ENCODE measurements at regions not wholly inside any gene's neighbourhood (a gene's known extent, or its start where the extent isn't known, plus 50 kb on each side); places are given as distances from the start of the nearest gene placed in this dataset.

DNA sequence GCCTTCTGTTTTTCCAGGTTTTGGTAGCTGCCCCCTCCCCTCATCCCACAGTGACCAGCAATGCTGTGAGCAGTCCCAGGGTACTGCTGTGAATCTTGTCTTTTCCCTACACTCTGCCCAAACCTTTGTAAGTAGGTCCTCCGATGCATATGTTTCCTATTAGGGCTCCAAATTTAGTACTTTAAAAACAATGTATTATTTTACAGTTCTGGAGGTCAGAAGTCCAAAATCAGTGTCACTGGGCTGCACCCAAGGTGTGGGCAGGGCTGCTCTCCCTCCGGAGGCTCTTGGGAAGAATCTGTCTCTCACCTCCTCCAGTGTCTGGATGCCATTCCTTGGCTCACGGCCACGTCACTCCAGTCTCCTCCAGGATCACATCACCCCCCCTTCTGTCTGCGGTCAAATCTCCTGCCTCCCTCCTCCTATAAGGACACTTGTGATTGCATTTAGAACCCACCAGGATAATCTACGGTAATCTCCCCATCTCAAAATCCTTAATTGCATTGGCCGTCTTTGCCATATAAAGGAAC, 208.5 kb downstream of the SH3BP4 start:
- no peak overlapping the region for H3K4me3 ChIP-seq (ENCODE audit: low read length)
- no peaks in the 10 kb centered on the region for H3K4me1 ChIP-seq (ENCODE audit: control insufficient read depth, insufficient read depth, low read length)
- H3K36me3 ChIP-seq (ENCODE audit: control insufficient read depth, insufficient read depth, low read length) = no peaks in the 10 kb centered on the region
- H3K9ac ChIP-seq (ENCODE audit: low read length) = no peak overlapping the region
- no peaks in the 10 kb centered on the region for H3K9me3 ChIP-seq (ENCODE audit: control insufficient read depth, low read length)
- no peaks in the 10 kb centered on the region for H3K27me3 ChIP-seq (ENCODE audit: control insufficient read depth, insufficient read depth, low read length)

DNA sequence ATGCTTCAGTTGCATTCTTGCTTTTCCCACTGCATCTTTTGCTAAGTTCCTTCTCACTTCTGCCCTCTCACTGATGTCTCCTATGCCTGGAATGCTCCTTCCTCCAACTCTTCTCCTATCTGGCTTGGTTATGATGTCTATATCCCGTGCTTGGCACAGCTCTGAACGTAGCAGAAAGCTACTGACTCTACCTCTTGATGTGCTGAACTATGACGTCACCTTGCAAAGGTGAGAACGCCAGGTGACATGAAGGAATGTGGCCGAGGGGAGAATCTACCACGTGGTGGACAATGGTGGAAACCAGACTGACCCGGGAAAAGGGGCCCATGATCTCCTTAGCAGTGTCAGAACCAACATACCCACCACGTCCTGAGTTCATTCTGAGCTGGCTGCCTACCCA, 209.7 kb downstream of the SH3BP4 start:
- H3K4me1 ChIP-seq (ENCODE audit: control insufficient read depth, insufficient read depth, low read length) = no peaks in the 10 kb centered on the region
- no peak overlapping the region for H3K9ac ChIP-seq (ENCODE audit: low read length)
- no peaks in the 10 kb centered on the region for H3K27me3 ChIP-seq (ENCODE audit: control insufficient read depth, insufficient read depth, low read length)
- H3K9me3 ChIP-seq (ENCODE audit: control insufficient read depth, low read length) = no peaks in the 10 kb centered on the region
- no peak overlapping the region for H3K4me3 ChIP-seq (ENCODE audit: low read length)
- no peaks in the 10 kb centered on the region for H3K36me3 ChIP-seq (ENCODE audit: control insufficient read depth, insufficient read depth, low read length)

DNA sequence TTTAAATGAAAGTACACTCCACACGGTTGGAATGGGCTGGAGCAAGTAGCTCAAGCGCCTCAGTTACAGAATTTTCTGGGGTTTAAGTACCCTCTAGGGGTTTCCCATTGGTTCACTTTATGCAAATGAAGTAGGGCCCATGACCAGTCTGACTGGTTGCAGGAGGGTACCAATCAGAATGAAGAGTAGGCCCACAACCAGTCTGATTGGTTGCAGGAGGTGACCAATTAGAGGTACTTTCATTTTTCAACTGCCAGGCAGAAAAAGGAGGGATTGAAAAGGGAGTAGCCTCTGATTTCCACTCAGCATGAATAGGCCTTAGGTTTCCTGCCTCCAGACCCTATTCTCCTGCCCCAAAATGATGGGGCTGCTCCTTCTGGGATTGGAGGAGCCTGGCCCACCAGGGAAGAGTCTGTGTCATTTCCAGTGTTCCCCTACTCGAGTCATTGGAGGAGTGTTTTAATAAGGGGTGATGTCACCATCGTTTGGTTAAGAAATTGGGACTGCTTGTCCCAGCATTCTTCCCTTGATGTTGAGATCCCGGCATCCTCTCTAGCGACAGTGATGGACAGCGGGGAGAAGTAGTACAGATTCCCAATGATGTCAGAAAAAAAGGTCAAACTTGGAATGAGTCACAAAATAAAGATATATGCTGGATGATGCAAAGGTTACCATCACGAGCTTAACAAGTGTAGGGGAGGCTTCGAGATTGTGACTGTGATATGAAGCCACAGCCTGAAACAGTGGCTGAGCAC, 210.4 kb downstream of the SH3BP4 start:
- Histone ChIP-seq H3K4me3 (ENCODE audit: low read length) (no peak overlapping the region), H3K27me3 (ENCODE audit: control insufficient read depth, insufficient read depth, low read length) (no peaks in the 10 kb centered on the region), H3K4me1 (ENCODE audit: control insufficient read depth, insufficient read depth, low read length) (no peaks in the 10 kb centered on the region), H3K36me3 (ENCODE audit: control insufficient read depth, insufficient read depth, low read length) (no peaks in the 10 kb centered on the region), H3K9me3 (ENCODE audit: control insufficient read depth, low read length) (no peaks in the 10 kb centered on the region), H3K9ac (ENCODE audit: low read length) (no peak overlapping the region)

DNA sequence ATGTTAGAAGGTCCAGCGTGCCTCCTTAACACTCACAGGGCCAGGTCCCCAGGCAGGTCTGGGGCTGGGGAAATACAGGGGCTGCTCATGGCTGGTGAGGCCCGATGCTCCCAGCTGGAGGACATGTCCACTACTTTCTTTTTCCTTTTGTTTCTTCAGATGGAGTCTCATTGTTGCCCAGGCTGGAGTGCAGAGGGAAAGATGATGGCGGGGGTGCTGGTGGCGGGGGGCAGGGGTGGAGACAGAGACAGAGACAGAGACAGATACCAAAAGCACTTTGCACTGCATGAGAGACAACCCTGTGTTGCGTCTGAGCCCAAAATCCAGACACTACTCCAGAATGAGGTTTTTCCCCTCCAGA, 211.0 kb downstream of the SH3BP4 start:
- Histone ChIP-seq H3K36me3 (ENCODE audit: control insufficient read depth, insufficient read depth, low read length) (no peaks in the 10 kb centered on the region), H3K9ac (ENCODE audit: low read length) (no peak overlapping the region), H3K27me3 (ENCODE audit: control insufficient read depth, insufficient read depth, low read length) (no peaks in the 10 kb centered on the region), H3K9me3 (ENCODE audit: control insufficient read depth, low read length) (no peaks in the 10 kb centered on the region), H3K4me1 (ENCODE audit: control insufficient read depth, insufficient read depth, low read length) (no peaks in the 10 kb centered on the region), H3K4me3 (ENCODE audit: low read length) (no peak overlapping the region)

DNA sequence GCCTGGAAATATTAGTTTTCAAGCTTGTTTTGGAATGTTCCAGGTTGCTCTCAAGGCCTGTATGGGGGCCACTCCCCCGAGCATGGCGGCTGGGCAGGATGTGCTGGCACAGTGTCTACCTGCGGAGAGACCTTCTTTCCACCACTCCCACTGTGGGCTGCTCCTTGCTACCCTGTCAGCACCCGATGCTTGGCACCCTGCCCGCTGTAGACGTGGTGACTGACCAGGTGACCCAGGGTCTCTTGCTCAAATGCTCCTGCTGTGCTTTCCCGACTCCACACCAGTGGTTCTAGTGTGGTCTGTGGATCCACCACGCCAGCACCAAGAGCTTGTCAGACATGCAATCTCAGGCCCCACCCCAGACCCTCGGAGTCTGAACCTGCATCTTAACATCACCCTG, 213.3 kb downstream of the SH3BP4 start:
- no peak overlapping the region for H3K9ac ChIP-seq (ENCODE audit: low read length)
- H3K27me3 ChIP-seq (ENCODE audit: control insufficient read depth, insufficient read depth, low read length) = no peaks in the 10 kb centered on the region
- H3K4me1 ChIP-seq (ENCODE audit: control insufficient read depth, insufficient read depth, low read length) = no peaks in the 10 kb centered on the region
- no peaks in the 10 kb centered on the region for H3K36me3 ChIP-seq (ENCODE audit: control insufficient read depth, insufficient read depth, low read length)
- H3K4me3 ChIP-seq (ENCODE audit: low read length) = no peak overlapping the region
- H3K9me3 ChIP-seq (ENCODE audit: control insufficient read depth, low read length) = no peaks in the 10 kb centered on the region

DNA sequence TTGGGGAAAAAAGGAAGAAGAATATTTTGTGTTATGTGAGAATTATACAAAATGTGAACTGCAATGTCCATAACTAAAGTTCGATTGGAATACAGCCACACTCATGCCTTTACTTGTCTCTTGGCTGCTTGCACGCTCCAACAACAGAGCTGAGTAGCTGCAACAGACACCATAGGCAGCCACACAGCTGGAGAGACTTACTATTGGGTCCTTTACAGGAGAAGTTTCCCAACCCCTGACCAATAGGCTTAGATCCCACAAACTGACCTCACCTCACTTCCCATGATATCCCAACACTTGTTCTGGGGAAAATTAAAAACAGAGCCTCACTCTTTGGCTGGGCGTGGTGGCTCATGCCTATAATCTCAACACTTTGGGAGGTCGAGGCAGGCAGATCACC, 213.8 kb downstream of the SH3BP4 start:
- no peaks in the 10 kb centered on the region for H3K4me1 ChIP-seq (ENCODE audit: control insufficient read depth, insufficient read depth, low read length)
- H3K4me3 ChIP-seq (ENCODE audit: low read length) = no peak overlapping the region
- H3K27me3 ChIP-seq (ENCODE audit: control insufficient read depth, insufficient read depth, low read length) = no peaks in the 10 kb centered on the region
- no peaks in the 10 kb centered on the region for H3K9me3 ChIP-seq (ENCODE audit: control insufficient read depth, low read length)
- H3K9ac ChIP-seq (ENCODE audit: low read length) = no peak overlapping the region
- H3K36me3 ChIP-seq (ENCODE audit: control insufficient read depth, insufficient read depth, low read length) = no peaks in the 10 kb centered on the region

DNA sequence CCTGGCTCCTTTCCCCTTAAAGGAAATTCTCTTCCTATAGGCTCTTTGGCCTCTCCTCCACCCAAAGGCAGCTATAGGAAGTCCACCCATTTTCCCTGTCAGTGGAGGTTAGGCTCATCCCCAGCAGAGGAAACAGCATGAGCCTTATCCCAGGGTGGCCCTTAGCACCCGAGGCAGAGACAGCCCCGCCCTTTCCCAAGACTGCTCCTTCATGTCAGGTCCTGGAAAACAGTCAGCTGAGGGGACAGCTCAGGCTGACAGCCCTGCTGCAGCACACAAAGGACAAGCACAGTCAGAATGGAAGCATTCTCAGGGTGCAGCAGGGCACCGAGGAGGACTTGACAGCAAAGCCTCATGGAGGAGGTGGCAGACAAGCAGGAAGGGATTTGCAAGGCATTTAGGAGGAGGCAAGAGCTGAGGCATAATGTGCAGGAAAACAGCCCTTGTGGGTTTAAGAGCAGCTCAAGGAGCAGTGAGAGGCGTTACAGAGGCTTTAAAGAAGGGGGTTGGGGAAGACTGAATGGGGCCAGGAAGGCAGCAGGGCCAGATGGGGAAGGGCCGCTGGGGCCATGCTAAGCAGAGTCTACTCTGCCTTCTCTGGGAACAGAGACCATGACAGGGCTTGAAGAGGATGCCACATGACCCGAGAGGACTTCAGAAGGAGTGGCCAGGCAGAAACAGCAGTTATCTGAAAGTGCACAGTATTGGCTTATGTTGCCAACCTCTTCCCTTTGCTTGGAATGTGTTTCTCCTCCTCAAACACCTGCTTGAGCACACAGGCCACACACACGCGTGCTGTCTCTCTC, 216.6 kb downstream of the SH3BP4 start:
- H3K9me3 ChIP-seq (ENCODE audit: control insufficient read depth, low read length) = no peaks in the 10 kb centered on the region
- no peaks in the 10 kb centered on the region for H3K36me3 ChIP-seq (ENCODE audit: control insufficient read depth, insufficient read depth, low read length)
- no peak overlapping the region for H3K4me3 ChIP-seq (ENCODE audit: low read length)
- no peaks in the 10 kb centered on the region for H3K27me3 ChIP-seq (ENCODE audit: control insufficient read depth, insufficient read depth, low read length)
- H3K9ac ChIP-seq (ENCODE audit: low read length) = no peak overlapping the region
- peaks cover 10% of the 10 kb centered on the region for H3K4me1 ChIP-seq (ENCODE audit: control insufficient read depth, insufficient read depth, low read length)

DNA sequence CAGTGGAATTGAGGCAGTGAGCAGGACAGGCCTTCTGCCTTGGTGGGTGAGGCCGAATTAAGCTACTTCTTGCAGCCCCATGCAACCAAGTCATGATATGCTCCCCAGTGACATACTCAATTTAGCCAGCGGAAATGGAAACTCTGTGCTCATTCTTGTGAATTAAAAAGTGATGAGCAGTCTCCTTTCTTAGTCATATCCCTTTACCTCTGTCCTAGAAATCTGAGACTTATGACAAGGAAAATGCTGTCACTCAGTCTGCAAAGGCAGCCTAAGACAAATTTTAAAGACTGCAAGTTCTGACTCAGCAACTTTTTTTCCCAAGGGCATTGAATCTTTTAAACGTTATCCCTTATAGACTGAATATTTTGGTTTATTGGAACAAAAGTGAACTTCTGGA, 218.2 kb downstream of the SH3BP4 start:
- Histone ChIP-seq H3K36me3 (ENCODE audit: control insufficient read depth, insufficient read depth, low read length) (no peaks in the 10 kb centered on the region), H3K9ac (ENCODE audit: low read length) (no peak overlapping the region)

DNA sequence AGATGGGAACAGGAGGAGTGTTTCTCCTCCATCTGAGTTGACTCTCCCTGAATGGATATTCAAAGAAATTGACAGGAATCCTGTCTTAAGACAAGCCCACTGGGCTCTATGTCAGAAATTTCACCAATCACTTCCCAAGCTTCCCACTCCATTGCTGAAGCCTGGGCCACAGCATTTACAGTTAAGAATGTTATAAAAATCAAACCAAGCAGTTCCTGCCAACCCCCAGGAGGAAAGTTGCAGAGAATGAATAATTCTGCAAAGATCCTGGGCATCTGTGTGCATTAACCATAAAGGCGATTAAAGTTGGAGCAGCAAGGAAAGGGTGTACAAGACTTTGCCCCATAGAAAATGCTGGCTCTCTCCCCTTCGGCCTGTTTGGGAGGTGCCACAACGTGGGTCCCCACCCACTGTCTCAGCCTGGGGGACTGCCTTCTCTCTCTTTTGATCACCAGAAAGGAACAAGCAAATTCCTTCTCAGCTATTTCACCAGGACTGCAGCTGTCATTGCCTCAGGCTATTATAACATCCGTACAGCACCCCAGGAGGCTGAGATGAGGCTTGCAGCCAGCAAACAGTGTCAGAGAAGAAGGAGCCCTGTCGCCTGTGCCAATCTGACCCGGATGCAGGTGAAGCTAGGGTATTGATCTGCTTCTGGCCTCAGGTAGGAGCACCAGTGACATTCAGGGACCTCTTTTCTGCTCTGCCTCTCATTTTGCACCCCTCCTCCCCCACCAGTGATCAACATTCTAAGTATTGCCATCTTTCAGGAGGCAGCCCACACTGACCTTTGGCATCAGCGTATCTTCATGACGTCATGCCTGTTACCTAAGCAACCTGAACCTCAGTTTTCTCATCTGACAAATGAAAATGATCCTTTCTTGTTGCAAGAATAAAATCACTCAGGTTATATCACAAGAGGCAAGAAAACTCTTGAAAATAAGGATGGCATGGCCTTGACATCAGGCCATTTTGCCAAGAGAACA, 219.0 kb downstream of the SH3BP4 start:
- H3K9ac ChIP-seq (ENCODE audit: low read length) = no peak overlapping the region

More for the DNA sequence above, 218.2 kb downstream of the SH3BP4 start:
- no peaks in the 10 kb centered on the region for H3K9me3 ChIP-seq (ENCODE audit: control insufficient read depth, low read length)
- no peak overlapping the region for H3K4me3 ChIP-seq (ENCODE audit: low read length)
- peaks cover 10% of the 10 kb centered on the region for H3K4me1 ChIP-seq (ENCODE audit: control insufficient read depth, insufficient read depth, low read length)
- H3K27me3 ChIP-seq (ENCODE audit: control insufficient read depth, insufficient read depth, low read length) = no peaks in the 10 kb centered on the region

DNA sequence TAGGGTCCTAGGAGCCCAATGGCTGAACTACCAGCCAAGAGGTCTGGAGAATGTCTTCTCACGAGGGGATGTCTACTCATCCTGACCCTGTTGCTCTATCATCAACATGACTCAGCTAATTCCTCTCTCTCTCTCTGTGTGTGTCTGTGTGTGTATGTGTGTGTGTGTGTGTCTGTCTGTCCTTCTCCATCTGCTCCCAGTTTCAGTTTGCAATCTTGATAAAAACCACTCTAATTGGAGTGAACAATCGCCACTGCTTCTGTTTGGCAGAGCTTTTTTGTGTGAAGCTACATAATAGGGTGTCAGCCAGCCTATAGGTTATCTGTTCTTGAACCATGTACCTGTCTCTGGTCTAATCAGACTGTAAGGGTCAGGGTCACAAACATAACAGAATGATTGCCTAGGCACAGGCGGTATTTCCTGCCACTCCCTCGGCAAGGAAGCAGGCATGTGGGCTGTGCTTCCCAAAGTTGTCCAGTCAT, 219.8 kb downstream of the SH3BP4 start:
- H3K27me3 ChIP-seq (ENCODE audit: control insufficient read depth, insufficient read depth, low read length) = no peaks in the 10 kb centered on the region
- peaks cover 10% of the 10 kb centered on the region for H3K4me1 ChIP-seq (ENCODE audit: control insufficient read depth, insufficient read depth, low read length)
- H3K36me3 ChIP-seq (ENCODE audit: control insufficient read depth, insufficient read depth, low read length) = no peaks in the 10 kb centered on the region
- no peak overlapping the region for H3K9ac ChIP-seq (ENCODE audit: low read length)
- no peak overlapping the region for H3K4me3 ChIP-seq (ENCODE audit: low read length)
- H3K9me3 ChIP-seq (ENCODE audit: control insufficient read depth, low read length) = no peaks in the 10 kb centered on the region

More for the DNA sequence above, 219.0 kb downstream of the SH3BP4 start:
- Histone ChIP-seq H3K27me3 (ENCODE audit: control insufficient read depth, insufficient read depth, low read length) (no peaks in the 10 kb centered on the region), H3K36me3 (ENCODE audit: control insufficient read depth, insufficient read depth, low read length) (no peaks in the 10 kb centered on the region), H3K4me1 (ENCODE audit: control insufficient read depth, insufficient read depth, low read length) (peaks cover 10% of the 10 kb centered on the region), H3K4me3 (ENCODE audit: low read length) (no peak overlapping the region), H3K9me3 (ENCODE audit: control insufficient read depth, low read length) (no peaks in the 10 kb centered on the region)

DNA sequence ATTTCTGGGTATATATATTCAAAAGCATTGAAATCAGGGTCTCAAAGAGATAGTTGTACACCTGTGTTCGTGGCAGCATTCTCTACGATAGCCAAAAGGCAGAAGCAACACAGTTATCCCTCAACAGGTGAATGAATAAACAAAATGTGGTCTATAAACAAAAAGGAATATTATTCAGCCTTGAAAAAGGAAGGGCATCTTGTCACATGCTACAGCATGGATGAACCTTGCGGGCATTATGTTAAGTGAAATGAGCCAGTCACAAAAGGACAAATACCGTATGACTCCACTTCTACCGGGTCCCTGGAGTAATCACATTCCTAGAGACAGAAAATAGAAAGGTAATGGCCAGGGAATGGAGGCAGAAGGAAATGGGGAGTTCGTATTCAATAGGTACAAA, 228.8 kb downstream of the SH3BP4 start:
- H3K27me3 ChIP-seq (ENCODE audit: control insufficient read depth, insufficient read depth, low read length) = no peaks in the 10 kb centered on the region
- no peaks in the 10 kb centered on the region for H3K9me3 ChIP-seq (ENCODE audit: control insufficient read depth, low read length)
- no peak overlapping the region for H3K9ac ChIP-seq (ENCODE audit: low read length)
- H3K4me3 ChIP-seq (ENCODE audit: low read length) = no peak overlapping the region
- no peaks in the 10 kb centered on the region for H3K36me3 ChIP-seq (ENCODE audit: control insufficient read depth, insufficient read depth, low read length)
- no peaks in the 10 kb centered on the region for H3K4me1 ChIP-seq (ENCODE audit: control insufficient read depth, insufficient read depth, low read length)
